ENCODE measurements at regions not wholly inside any gene's neighbourhood (a gene's known extent, or its start where the extent isn't known, plus 50 kb on each side); places are given as distances from the start of the nearest gene placed in this dataset.
A peak's percentile ranks its signal among the peaks of the same experiment; 100 is the strongest.

DNA sequence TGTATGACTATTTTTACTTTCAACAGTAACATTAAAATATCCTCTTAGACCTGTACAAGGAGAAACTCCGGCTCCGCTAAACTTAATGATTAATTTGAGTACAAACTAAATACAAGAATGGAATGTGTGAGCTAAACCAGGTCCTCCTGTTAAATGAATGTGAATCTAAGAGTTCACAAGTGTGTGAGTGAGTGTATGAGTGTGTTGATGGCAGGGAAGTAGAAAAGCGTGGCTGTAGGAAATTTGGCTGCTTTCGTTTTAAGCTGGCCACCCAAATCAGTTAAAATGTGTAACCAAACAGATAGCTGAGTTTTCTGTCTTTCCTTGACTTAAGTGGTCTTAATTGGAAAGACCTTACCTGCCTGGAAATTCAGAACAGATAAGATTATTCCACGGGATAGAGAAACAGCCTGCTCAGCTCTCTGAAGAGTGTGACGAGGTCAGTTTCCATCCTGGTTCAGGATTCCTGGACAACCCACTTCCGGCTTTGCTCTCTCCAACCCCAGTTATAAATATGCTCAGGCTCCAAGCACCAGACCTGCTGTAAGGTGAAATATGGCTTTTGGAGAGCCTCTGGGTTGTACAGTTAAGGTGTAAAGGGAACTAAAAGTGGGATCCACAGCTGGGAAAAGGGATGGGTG is 908.6 kb upstream of the EDIL3 start (continued):
- TF ChIP-seq SNRNP70 (IDR thresholded peaks at IDR 0.05; ENCODE audit: low read depth, low read length) = no peak
- TF ChIP-seq JUND (CRISPR knock-in tag; IDR thresholded peaks at IDR 0.05) = no peak
- TF ChIP-seq ELF1 (CRISPR knock-in tag; IDR thresholded peaks at IDR 0.05) = peak; percentile 76
- no peak for TF ChIP-seq CREM (IDR thresholded peaks at IDR 0.05)
- TF ChIP-seq CREM (CRISPR knock-in tag; IDR thresholded peaks at IDR 0.05) = no peak
- TF ChIP-seq PHF5A (CRISPR knock-in tag; IDR thresholded peaks at IDR 0.05; ENCODE audit: low read depth, unreplicated experiment) = no peak
- TF ChIP-seq FOXA3 (CRISPR knock-in tag; IDR thresholded peaks at IDR 0.05) = no peak
- TF ChIP-seq NR2C2 (CRISPR knock-in tag; IDR thresholded peaks at IDR 0.05; ENCODE audit: borderline replicate concordance) = peak; percentile 41; the same call in 1 of the 2 replicates
- TF ChIP-seq, protein P1, sequence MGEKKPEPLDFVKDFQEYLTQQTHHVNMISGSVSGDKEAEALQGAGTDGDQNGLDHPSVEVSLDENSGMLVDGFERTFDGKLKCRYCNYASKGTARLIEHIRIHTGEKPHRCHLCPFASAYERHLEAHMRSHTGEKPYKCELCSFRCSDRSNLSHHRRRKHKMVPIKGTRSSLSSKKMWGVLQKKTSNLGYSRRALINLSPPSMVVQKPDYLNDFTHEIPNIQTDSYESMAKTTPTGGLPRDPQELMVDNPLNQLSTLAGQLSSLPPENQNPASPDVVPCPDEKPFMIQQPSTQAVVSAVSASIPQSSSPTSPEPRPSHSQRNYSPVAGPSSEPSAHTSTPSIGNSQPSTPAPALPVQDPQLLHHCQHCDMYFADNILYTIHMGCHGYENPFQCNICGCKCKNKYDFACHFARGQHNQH (CRISPR knock-in tag; IDR thresholded peaks at IDR 0.05) = no peak
- TF ChIP-seq SOX5 (CRISPR knock-in tag; IDR thresholded peaks at IDR 0.05; ENCODE audit: borderline replicate concordance) = no peak
- TF ChIP-seq GABPB1 (CRISPR knock-in tag; IDR thresholded peaks at IDR 0.05) = peak; percentile 63; the same call in 1 of the 2 replicates
- no peak for TF ChIP-seq NR2F1 (CRISPR knock-in tag; IDR thresholded peaks at IDR 0.05)
- TF ChIP-seq JUNB (CRISPR knock-in tag; IDR thresholded peaks at IDR 0.05; ENCODE audit: borderline replicate concordance) = no peak
- no peak for TF ChIP-seq JDP2 (CRISPR knock-in tag; IDR thresholded peaks at IDR 0.05; ENCODE audit: borderline replicate concordance)
- no peak for TF ChIP-seq ZKSCAN8 (CRISPR knock-in tag; IDR thresholded peaks at IDR 0.05; ENCODE audit: borderline replicate concordance)
- no peak for TF ChIP-seq MED1 (CRISPR knock-in tag; IDR thresholded peaks at IDR 0.05)
- TF ChIP-seq ZNF879 (CRISPR knock-in tag; IDR thresholded peaks at IDR 0.05) = no peak
- no peak for TF ChIP-seq ZMAT3 (CRISPR knock-in tag; conservative IDR thresholded peaks at IDR 0.05)
- TF ChIP-seq ZNF12 (CRISPR knock-in tag; IDR thresholded peaks at IDR 0.05) = no peak
- TF ChIP-seq, protein P2, sequence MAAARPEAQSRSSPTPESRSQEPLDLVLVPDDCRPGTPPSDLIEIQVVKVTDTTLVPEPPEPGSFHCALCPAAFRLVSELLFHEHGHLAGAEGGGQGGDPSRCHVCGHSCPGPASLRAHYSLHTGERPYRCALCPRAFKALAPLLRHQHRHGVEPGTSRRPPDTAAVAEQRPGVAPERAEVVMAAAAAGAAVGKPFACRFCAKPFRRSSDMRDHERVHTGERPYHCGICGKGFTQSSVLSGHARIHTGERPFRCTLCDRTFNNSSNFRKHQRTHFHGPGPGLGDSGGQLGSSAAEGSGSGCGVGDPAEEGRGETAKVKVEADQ (CRISPR knock-in tag; IDR thresholded peaks at IDR 0.05; ENCODE audit: borderline replicate concordance) = no peak
- TF ChIP-seq, protein P3, sequence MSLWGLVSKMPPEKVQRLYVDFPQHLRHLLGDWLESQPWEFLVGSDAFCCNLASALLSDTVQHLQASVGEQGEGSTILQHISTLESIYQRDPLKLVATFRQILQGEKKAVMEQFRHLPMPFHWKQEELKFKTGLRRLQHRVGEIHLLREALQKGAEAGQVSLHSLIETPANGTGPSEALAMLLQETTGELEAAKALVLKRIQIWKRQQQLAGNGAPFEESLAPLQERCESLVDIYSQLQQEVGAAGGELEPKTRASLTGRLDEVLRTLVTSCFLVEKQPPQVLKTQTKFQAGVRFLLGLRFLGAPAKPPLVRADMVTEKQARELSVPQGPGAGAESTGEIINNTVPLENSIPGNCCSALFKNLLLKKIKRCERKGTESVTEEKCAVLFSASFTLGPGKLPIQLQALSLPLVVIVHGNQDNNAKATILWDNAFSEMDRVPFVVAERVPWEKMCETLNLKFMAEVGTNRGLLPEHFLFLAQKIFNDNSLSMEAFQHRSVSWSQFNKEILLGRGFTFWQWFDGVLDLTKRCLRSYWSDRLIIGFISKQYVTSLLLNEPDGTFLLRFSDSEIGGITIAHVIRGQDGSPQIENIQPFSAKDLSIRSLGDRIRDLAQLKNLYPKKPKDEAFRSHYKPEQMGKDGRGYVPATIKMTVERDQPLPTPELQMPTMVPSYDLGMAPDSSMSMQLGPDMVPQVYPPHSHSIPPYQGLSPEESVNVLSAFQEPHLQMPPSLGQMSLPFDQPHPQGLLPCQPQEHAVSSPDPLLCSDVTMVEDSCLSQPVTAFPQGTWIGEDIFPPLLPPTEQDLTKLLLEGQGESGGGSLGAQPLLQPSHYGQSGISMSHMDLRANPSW (CRISPR knock-in tag; IDR thresholded peaks at IDR 0.05; ENCODE audit: borderline replicate concordance) = no peak
- TF ChIP-seq ELF3 (CRISPR knock-in tag; IDR thresholded peaks at IDR 0.05) = 0 out of 2 replicates have a peak, but pooled peaks have one; percentile 32
- TF ChIP-seq ZNF253 (CRISPR knock-in tag; IDR thresholded peaks at IDR 0.05; ENCODE audit: borderline replicate concordance) = no peak
- TF ChIP-seq, protein P4, sequence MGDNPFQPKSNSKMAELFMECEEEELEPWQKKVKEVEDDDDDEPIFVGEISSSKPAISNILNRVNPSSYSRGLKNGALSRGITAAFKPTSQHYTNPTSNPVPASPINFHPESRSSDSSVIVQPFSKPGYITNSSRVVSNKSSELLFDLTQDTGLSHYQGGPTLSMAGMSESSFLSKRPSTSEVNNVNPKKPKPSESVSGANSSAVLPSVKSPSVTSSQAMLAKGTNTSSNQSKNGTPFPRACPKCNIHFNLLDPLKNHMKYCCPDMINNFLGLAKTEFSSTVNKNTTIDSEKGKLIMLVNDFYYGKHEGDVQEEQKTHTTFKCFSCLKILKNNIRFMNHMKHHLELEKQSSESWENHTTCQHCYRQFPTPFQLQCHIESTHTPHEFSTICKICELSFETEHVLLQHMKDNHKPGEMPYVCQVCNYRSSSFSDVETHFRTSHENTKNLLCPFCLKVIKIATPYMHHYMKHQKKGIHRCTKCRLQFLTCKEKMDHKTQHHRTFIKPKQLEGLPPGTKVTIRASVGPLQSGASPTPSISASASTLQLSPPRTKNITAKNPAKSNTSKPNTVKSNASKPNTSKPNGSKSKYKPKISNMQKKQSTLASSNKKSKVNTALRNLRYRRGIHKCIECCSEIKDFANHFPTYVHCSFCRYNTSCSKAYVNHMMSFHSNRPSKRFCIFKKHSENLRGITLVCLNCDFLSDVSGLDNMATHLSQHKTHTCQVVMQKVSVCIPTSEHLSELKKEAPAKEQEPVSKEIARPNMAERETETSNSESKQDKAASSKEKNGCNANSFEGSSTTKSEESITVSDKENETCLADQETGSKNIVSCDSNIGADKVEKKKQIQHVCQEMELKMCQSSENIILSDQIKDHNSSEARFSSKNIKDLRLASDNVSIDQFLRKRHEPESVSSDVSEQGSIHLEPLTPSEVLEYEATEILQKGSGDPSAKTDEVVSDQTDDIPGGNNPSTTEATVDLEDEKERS (CRISPR knock-in tag; IDR thresholded peaks at IDR 0.05) = no peak

Data from HepG2 (cell line).